Tibial nerve (tissue), 4 donors: ENCODE measurements at regions not wholly inside any gene's neighbourhood (a gene's known extent, or its start where the extent isn't known, plus 50 kb on each side); places are given as distances from the start of the nearest gene placed in this dataset.

Source experiments
- DNase-seq, 2 donors: peaks; one replicate each; pipeline ENCODE4 v3.0.0-alpha.2; 2019; ENCODE audit warnings: low spot score in 2 of 2
- H3K27ac ChIP-seq, 4 donors: fragments of 200-600 bp; sonication (generic) in 3 of 4; one replicate each; pipeline ENCODE4 v1.5.1; 2017 to 2019; ENCODE audit warnings: mild to moderate bottlenecking in 1 of 4
- H3K27me3 ChIP-seq, 2 donors: fragments of 200-600 bp; sonication (generic) in 1 of 2; one replicate each; pipeline versions ENCODE4 v1.5.1 to v1.6.0; 2017 to 2019
- H3K36me3 ChIP-seq, 3 donors: fragments of 200-600 bp; sonication (generic); one replicate each; pipeline ENCODE4 v1.5.1; 2018 to 2019
- H3K4me1 ChIP-seq, 4 donors: fragments of 200-600 bp; sonication (generic) in 3 of 4; one replicate each; pipeline ENCODE4 v1.5.1; 2017 to 2019
- H3K4me3 ChIP-seq, 4 donors: fragments of 200-600 bp; sonication (generic) in 3 of 4; one replicate each; pipeline ENCODE4 v1.5.1; 2017 to 2019; ENCODE audit warnings: mild to moderate bottlenecking in 1 of 4, moderate library complexity in 1 of 4
- H3K9me3 ChIP-seq, 4 donors: fragments of 200-600 bp; sonication (generic) in 3 of 4; one replicate each; pipeline ENCODE4 v1.5.1; 2017 to 2019
- EP300 ChIP-seq, 2 donors: sonication (generic); formaldehyde crosslinking; IDR thresholded peaks; one replicate each; pipeline ENCODE4 v1.6.1; 2017; ENCODE audit warnings: antibody characterized with exemption in 2 of 2, mild to moderate bottlenecking in 1 of 2
- POLR2A ChIP-seq, 2 donors: fragments of 450-650 bp; IDR thresholded peaks; one replicate each; pipeline ENCODE4 v1.6.1; 2017; ENCODE audit warnings: antibody characterized with exemption in 2 of 2, mild to moderate bottlenecking in 2 of 2, moderate library complexity in 2 of 2
- WGBS, 2 donors: methylation state at CpG; one replicate each; pipeline ENCODE4 v1.1.5; 2018; 5-methylcytosine and 5-hydroxymethylcytosine counted together
- TF ChIP-seq, protein P1 (sequence below), 5 experiments: fragments of 200-600 bp in 3 of 5; fragments of 450-650 bp in 2 of 5; sonication (generic) in 3 of 5; IDR thresholded peaks; one replicate each; pipeline ENCODE4 v1.5.1; 2016 to 2019; ENCODE audit warnings: antibody characterized with exemption in 5 of 5, mild to moderate bottlenecking in 3 of 5, moderate library complexity in 2 of 5

- TF ChIP-seq, protein P1, sequence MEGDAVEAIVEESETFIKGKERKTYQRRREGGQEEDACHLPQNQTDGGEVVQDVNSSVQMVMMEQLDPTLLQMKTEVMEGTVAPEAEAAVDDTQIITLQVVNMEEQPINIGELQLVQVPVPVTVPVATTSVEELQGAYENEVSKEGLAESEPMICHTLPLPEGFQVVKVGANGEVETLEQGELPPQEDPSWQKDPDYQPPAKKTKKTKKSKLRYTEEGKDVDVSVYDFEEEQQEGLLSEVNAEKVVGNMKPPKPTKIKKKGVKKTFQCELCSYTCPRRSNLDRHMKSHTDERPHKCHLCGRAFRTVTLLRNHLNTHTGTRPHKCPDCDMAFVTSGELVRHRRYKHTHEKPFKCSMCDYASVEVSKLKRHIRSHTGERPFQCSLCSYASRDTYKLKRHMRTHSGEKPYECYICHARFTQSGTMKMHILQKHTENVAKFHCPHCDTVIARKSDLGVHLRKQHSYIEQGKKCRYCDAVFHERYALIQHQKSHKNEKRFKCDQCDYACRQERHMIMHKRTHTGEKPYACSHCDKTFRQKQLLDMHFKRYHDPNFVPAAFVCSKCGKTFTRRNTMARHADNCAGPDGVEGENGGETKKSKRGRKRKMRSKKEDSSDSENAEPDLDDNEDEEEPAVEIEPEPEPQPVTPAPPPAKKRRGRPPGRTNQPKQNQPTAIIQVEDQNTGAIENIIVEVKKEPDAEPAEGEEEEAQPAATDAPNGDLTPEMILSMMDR (IDR thresholded peaks at IDR 0.05), result no peak
- TF ChIP-seq POLR2A (IDR thresholded peaks at IDR 0.05) (no peak), EP300 (IDR thresholded peaks at IDR 0.05) (no peak)
- H3K36me3 ChIP-seq, result no peaks in the 10 kb centered on the region
- 68 to 97% methylated on average over 3 of the region's 3 CpGs for WGBS, 2 donors
These were observed 925.8 kb downstream of the FSTL5 start for GRCh38 chr4:161238033-161238432.

DNA sequence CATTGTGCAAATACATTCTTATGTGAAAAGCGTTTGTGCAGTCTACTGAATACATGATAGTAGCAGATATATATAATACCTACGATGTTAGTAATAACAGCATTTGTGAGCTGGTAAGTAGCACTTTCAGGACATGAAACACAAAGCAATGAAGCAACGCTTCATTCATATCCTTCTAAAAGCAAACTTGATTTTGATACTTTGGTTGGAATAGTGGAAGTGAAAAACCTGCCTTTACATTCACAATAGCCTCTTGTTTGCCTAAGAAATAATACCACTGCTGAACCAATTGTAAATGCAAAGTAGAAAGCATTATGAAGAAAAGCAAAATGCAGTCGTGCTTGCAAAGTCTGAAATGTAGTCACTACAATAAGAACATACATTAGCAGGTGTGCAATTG is 926.3 kb downstream of the FSTL5 start:
- WGBS, 2 donors, result 69 to 70% methylated on average over 4 of the region's 4 CpGs
- no peak for DNase-seq

More at GRCh38 chr4:161238033-161238432, 925.8 kb downstream of the FSTL5 start:
- Histone ChIP-seq H3K9me3 (no peaks in the 10 kb centered on the region), H3K4me3 (no peak overlapping the region), H3K4me1 (no peaks in the 10 kb centered on the region), H3K27ac (no peak overlapping the region), H3K27me3 (no peaks in the 10 kb centered on the region)
- no peak for DNase-seq

GRCh38 chr4:161225327-161225726 is 938.5 kb downstream of the FSTL5 start:
- no peaks in the 10 kb centered on the region for H3K27me3 ChIP-seq
- TF ChIP-seq EP300 (IDR thresholded peaks at IDR 0.05) (no peak), POLR2A (IDR thresholded peaks at IDR 0.05) (no peak)
- TF ChIP-seq, protein P1 (IDR thresholded peaks at IDR 0.05), result no peak
- H3K4me3 ChIP-seq, result no peak overlapping the region
- peaks cover 0 to 14% (median 0%) of the 10 kb centered on the region in 4 donors for H3K9me3 ChIP-seq
- no peaks in the 10 kb centered on the region for H3K36me3 ChIP-seq
- no peaks in the 10 kb centered on the region for H3K4me1 ChIP-seq
- no peak for DNase-seq
- no peak overlapping the region for H3K27ac ChIP-seq

More for the DNA sequence above, 926.3 kb downstream of the FSTL5 start:
- Histone ChIP-seq H3K36me3 (no peaks in the 10 kb centered on the region), H3K27ac (no peak overlapping the region), H3K9me3 (no peaks in the 10 kb centered on the region), H3K4me3 (no peak overlapping the region), H3K4me1 (no peaks in the 10 kb centered on the region), H3K27me3 (no peaks in the 10 kb centered on the region)
- TF ChIP-seq POLR2A (IDR thresholded peaks at IDR 0.05) (no peak), EP300 (IDR thresholded peaks at IDR 0.05) (no peak)
- TF ChIP-seq, protein P1 (IDR thresholded peaks at IDR 0.05), result no peak

GRCh38 chr4:161222889-161223288 is 940.9 kb downstream of the FSTL5 start:
- no peak overlapping the region for H3K4me3 ChIP-seq
- peaks cover 0 to 11% (median 0%) of the 10 kb centered on the region in 4 donors for H3K9me3 ChIP-seq
- DNase-seq, result no peak
- TF ChIP-seq, protein P1 (IDR thresholded peaks at IDR 0.05), result no peak
- TF ChIP-seq POLR2A (IDR thresholded peaks at IDR 0.05) (no peak), EP300 (IDR thresholded peaks at IDR 0.05) (no peak)
- no peaks in the 10 kb centered on the region for H3K4me1 ChIP-seq
- H3K27me3 ChIP-seq, result no peaks in the 10 kb centered on the region
- 76 to 83% methylated on average over 2 of the region's 2 CpGs for WGBS, 2 donors
- H3K36me3 ChIP-seq, result no peaks in the 10 kb centered on the region
- no peak overlapping the region for H3K27ac ChIP-seq

DNA sequence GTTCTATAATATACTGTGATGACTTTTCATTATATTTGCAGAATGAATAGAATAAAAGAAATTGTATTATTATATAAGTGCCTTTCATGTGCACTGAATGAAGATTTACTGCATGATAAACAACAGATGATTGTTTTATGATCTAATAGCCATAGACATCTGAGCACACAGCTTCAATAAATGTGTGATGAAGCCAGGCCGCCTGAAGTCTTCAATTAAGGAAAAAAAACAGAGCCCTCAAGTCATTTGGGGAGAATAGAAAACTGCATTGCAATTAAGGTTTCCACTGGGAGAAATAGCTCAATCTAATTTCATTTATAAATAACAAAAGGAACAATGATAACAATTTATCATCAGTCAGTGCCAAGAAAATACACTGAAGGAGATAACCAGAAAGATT is 955.2 kb downstream of the FSTL5 start:
- H3K4me3 ChIP-seq, result no peak overlapping the region
- H3K4me1 ChIP-seq, result no peaks in the 10 kb centered on the region
- DNase-seq, result no peak
- no peaks in the 10 kb centered on the region for H3K9me3 ChIP-seq
- H3K27ac ChIP-seq, result no peak overlapping the region
- no peaks in the 10 kb centered on the region for H3K27me3 ChIP-seq
- WGBS, 2 donors, result 7 to 25% methylated on average over 1 of the region's 1 CpG
- TF ChIP-seq, protein P1 (IDR thresholded peaks at IDR 0.05), result no peak
- TF ChIP-seq EP300 (IDR thresholded peaks at IDR 0.05), result no peak
- no peak for TF ChIP-seq POLR2A (IDR thresholded peaks at IDR 0.05)
- no peaks in the 10 kb centered on the region for H3K36me3 ChIP-seq
